Fibroblast of lung (primary cell): ENCODE measurements at regions not wholly inside any gene's neighbourhood (a gene's known extent, or its start where the extent isn't known, plus 50 kb on each side); places are given as distances from the start of the nearest gene placed in this dataset.

Experiments used
- EZH2 ChIP-seq: IDR thresholded peaks from 2 replicates; pipeline ENCODE4 v1.5.1; 2012; ENCODE audit warnings: low read length, control low read depth, mild to moderate bottlenecking; ENCODE audit errors: missing control alignments
- TF ChIP-seq, protein P1 (sequence below), 2 donors: IDR thresholded peaks in 1 of 2; conservative IDR thresholded peaks in 1 of 2; 1 replicate in 1 of 2; 2 replicates in 1 of 2; pipeline ENCODE4 v1.5.1; 2011 to 2012; ENCODE audit warnings: low read length in 2 of 2, control low read depth in 1 of 2, inconsistent platforms in 1 of 2, low read depth in 1 of 2, mild to moderate bottlenecking in 1 of 2

DNA sequence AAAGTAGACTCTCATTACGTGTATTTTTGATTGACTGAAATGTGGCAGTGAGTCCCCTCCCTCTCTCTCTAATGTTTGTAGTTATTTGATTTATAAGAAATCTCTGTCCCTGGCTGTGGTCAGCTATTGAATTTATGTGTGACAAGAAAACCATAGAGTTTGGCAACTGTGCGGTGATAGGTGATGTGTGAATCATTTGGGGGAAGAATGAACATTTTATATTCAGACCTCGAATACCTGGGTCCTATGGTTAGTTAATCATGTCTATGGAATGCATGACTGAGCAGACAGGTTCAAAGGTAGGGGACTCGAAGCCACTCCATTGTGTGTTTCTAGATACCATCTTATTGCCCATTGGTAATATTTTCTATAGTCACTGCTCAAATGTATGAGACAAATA is 712.1 kb downstream of the MECOM start:
- TF ChIP-seq, protein P1, sequence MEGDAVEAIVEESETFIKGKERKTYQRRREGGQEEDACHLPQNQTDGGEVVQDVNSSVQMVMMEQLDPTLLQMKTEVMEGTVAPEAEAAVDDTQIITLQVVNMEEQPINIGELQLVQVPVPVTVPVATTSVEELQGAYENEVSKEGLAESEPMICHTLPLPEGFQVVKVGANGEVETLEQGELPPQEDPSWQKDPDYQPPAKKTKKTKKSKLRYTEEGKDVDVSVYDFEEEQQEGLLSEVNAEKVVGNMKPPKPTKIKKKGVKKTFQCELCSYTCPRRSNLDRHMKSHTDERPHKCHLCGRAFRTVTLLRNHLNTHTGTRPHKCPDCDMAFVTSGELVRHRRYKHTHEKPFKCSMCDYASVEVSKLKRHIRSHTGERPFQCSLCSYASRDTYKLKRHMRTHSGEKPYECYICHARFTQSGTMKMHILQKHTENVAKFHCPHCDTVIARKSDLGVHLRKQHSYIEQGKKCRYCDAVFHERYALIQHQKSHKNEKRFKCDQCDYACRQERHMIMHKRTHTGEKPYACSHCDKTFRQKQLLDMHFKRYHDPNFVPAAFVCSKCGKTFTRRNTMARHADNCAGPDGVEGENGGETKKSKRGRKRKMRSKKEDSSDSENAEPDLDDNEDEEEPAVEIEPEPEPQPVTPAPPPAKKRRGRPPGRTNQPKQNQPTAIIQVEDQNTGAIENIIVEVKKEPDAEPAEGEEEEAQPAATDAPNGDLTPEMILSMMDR (conservative IDR thresholded peaks at IDR 0.05 in 1 of 2, IDR thresholded peaks at IDR 0.05 in 1 of 2; ENCODE audit: low read depth in 1 of 2, low read length in 2 of 2), result no peak
- no peak for TF ChIP-seq EZH2
